ENCODE measurements at regions not wholly inside any gene's neighbourhood (a gene's known extent, or its start where the extent isn't known, plus 50 kb on each side); places are given as distances from the start of the nearest gene placed in this dataset.

DNA sequence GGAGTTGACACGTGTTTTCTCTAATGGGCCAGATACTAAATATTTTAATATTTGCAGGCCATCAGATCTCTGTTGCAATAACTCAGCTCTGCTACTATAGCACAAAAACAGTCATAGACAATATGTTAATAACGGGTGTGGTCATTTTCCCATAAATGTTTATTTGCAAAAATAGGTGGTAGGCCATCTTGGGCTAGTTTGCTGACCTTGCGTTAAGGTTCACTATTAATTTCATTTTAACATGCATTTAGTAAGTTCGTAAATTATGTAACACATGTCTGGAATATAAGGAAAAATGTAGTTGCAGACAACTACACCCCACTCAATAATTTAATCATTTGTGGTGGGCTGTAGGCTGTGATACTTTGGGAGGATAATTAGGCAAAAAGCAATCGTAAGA, 577.8 kb downstream of the PKHD1 start:
- no peak for DNase-seq (ENCODE audit: extremely low read depth, low read depth, low spot score)

DNA sequence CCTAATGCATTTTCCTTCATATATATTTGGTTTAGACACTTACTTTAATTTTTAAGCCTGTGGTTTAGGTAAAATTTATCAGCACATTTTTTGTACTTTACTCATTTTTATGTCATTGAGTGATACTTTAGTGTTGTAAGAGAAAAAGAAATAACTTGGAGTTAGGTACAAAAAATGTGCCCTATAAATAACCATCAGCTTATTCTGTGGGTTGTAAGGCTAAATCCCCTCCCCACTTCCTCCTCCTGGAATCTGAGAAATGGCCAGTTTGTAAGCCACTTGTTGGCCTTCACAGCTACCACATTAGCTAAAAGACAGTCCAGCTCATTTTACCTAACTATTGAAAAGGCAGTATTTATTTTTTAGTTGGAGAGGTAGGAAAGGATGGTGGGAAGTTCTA, 576.3 kb downstream of the PKHD1 start:
- DNase-seq (ENCODE audit: extremely low read depth, low read depth, low spot score) = no peak

- no peak for DNase-seq (ENCODE audit: extremely low read depth, low read depth, low spot score)
Observed at GRCh38 chr6:51513891-51514747, 573.3 kb downstream of the PKHD1 start.

DNA sequence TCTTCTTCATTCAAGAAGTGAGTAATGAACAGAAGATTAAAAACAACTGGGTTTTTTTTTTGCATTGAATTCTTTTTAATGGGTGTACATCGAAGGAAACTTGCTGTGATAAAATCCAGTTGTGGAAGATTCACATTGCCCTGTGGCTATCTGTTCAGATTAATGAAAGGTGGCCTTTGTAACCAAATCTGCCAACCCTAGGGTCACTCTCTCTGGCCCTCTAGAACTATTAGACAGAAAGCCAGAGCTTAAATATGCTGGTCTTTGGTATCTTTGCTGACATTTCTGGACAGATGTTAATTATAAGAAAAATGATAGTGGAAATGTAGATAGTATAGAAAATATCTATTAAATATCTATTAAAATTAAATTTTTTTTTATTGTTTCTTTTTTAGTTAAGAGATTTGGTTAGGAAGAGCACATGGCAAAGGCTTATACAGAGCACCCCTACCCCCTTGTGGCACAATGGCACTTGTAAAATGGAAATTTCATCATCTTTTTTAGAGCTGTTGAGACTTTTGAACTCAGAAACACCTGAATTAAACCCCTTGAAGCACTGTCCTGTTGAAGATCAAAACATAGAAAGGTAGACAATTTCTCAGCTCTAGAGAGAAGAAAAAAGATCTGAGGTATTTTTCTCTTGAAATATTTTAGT, 572.5 kb downstream of the PKHD1 start:
- no peak for DNase-seq (ENCODE audit: extremely low read depth, low read depth, low spot score)

- DNase-seq (ENCODE audit: extremely low read depth, low read depth, low spot score) = no peak
Observed at GRCh38 chr6:51526049-51526448, 561.4 kb downstream of the PKHD1 start.

GRCh38 chr6:51526922-51527321, 560.5 kb downstream of the PKHD1 start:
- no peak for DNase-seq (ENCODE audit: extremely low read depth, low read depth, low spot score)

DNA sequence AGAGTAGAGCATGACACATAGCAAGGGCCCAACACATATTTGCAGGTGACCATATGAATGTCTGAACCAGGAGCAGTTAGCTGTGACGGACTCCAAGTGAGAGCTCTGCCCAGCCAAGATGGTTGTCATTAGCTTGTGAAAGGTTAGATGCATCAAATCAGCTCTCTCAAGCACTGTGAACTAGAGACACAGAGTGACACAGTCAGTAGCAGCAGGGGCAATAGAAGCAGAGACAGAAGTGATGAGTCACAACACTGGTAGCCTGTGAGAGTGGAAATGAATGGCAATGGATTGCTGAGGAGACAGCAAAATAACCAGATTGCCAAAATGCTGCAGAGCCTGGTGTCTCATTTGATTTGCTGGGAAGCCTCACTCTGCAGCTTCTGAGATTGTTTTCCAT, 558.9 kb downstream of the PKHD1 start:
- no peak for DNase-seq (ENCODE audit: extremely low read depth, low read depth, low spot score)

- DNase-seq (ENCODE audit: extremely low read depth, low read depth, low spot score) = no peak
Observed at GRCh38 chr6:51529240-51529639, 558.2 kb downstream of the PKHD1 start.

DNA sequence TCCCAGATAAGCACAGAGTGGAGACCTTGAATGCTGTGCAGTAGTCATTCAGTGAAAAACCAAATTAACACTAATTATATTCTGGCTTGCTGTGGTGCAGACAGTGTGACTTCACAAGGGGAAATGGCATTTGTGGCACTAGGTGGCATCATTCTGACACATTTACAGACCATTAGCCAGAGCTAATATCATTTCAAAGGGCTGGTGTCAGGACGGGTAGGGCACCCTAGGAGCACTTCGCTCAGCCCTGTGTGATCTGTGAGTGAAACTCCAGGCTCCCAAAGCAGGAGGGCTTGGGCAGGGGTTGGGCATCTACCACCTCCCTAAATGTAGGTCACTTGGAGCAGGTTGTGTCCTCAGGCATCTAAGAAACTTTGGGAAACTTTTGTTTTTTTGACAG, 555.8 kb downstream of the PKHD1 start:
- no peak for DNase-seq (ENCODE audit: extremely low read depth, low read depth, low spot score)

DNA sequence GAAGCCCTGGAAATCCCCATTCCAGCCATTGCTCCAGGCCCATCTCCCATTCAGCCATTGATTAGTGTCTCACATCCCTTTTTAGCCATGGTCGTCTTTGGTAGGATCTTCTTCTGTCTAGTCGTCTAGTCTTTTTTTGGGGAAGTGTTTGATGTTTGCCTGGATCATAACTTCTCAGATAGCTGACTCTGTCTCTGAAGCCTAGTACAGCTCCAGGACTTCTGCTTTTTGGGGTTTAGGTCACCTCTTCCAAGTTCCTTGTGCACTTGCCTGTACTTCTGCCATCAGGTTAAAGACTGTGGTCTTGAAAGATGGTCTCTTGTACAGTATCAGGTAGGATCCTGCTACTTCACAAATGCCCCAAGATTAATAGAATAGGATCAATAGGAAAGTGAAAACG, 553.5 kb downstream of the PKHD1 start:
- DNase-seq (ENCODE audit: extremely low read depth, low read depth, low spot score) = no peak

DNA sequence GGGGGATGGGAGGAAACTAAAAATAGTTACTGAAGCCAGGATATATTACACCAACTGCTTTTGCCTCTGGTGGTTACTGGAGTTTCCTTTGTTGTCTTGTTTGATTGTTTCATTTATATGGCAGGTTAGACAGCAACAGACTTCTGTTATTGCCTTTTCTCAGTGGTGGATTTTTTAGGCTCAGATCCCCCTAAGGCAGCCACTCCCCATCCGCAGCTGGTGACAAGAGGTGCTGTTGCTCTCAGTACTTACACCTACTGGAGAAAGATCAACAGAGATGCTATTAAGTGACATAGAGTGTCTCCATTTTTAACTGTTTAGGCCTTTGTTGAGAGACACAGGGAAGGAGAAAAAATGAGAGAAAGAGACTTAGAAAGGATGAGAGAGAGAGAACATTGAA, 552.1 kb downstream of the PKHD1 start:
- no peak for DNase-seq (ENCODE audit: extremely low read depth, low read depth, low spot score)

DNA sequence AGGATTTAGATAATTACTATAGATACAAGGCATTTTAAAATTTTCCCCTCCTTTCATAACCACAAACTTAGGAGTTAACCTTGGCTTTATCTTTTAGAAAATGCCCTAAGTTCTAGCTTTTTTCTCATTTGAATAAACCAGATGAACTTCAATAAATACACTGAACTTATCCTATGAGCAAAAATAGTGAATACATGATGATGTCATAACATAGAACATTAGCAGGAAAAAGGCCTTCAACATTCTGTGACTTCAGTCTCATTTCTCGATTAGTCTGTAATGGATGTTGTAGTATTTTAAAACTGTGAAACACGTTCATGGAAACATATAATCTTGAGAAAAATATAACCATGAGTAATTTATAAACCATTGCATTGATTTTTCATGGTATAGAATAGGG, 550.7 kb downstream of the PKHD1 start:
- no peak for DNase-seq (ENCODE audit: extremely low read depth, low read depth, low spot score)

- no peak for DNase-seq (ENCODE audit: extremely low read depth, low read depth, low spot score)
Observed at GRCh38 chr6:51541847-51542246, 545.6 kb downstream of the PKHD1 start.

GRCh38 chr6:51542475-51542874, 544.9 kb downstream of the PKHD1 start:
- no peak for DNase-seq (ENCODE audit: extremely low read depth, low read depth, low spot score)

DNA sequence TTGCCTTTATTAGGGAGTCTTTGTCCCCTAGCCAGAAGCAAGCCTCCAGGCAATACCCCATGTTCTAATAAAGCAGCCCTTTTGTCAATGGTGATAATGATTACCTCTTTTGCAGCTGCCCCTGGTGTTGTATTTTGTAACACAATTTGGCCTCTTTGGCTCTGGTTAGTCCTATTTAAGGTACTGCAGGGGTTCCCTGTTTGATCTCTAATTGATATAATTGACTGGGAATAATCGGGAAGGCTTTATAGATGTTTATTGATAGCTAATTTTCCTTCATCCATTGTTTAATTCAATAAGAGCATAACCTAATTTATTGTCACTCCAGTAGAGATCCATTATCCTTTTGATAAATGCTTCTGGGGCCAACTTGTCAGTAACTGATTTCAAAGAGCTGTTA, 537.2 kb downstream of the PKHD1 start:
- DNase-seq (ENCODE audit: extremely low read depth, low read depth, low spot score) = no peak

DNA sequence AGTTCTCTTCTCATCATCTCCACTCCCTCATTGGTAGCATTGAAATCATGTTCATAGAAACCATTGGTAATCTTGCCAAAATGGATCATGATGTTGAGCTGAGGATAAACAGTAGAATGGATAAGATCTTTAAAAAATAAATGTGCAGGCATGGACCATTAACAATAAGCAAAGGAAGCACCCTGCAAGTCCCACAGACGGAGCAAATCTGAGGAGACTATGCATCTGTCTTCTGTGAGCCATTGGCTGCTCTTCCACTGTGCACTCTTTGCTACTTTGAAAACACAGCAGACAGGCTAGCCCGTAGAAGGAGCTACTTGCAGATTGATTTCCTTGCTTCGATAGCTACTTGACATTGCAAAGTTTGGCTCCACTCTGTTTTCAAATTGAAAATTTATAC, 535.0 kb downstream of the PKHD1 start:
- DNase-seq (ENCODE audit: extremely low read depth, low read depth, low spot score) = no peak

GRCh38 chr6:51553246-51554015, 534.0 kb downstream of the PKHD1 start:
- DNase-seq (ENCODE audit: extremely low read depth, low read depth, low spot score) = no peak

- DNase-seq (ENCODE audit: extremely low read depth, low read depth, low spot score) = no peak
Observed at GRCh38 chr6:51554029-51554428, 533.4 kb downstream of the PKHD1 start.

GRCh38 chr6:51559059-51559458, 528.4 kb downstream of the PKHD1 start:
- DNase-seq (ENCODE audit: extremely low read depth, low read depth, low spot score) = no peak

- DNase-seq (ENCODE audit: extremely low read depth, low read depth, low spot score) = no peak
Observed at GRCh38 chr6:51562198-51562597, 525.2 kb downstream of the PKHD1 start.
